HepG2 (cell line): ENCODE measurements at regions not wholly inside any gene's neighbourhood (a gene's known extent, or its start where the extent isn't known, plus 50 kb on each side); places are given as distances from the start of the nearest gene placed in this dataset.

ENCODE experiments used
- ATAC-seq: fragments of 200-7000 bp; cut with Tn5 transposase; 3 replicates; pipeline ENCODE4 v1.9.1; 2020; ENCODE audit warnings: mild to moderate bottlenecking, moderate library complexity
- BruUV-seq: library from RNA; stranded (reverse); fragments of 400-500 nt; replicated peaks from 2 replicates; lab custom pipeline; 2021; lab: Mats Ljungman, UMichigan
- CTCF ChIA-PET: fragments of 300-600 bp; formaldehyde crosslinking; extraction: SDS; loops from one replicate; lab custom pipeline; 2021; ENCODE audit warnings: low total read pairs, inconsistent platforms, low intra/inter-chr PET ratio; lab: Yijun Ruan, JAX
- POLR2A ChIA-PET: fragments of 350-600 bp; sonication (Branson Sonifier 250); formaldehyde crosslinking; loops from one replicate; lab custom pipeline; 2020; ENCODE audit warnings: antibody characterized with exemption, inconsistent platforms; lab: Yijun Ruan, JAX
- DNase-seq: peaks from one replicate; pipeline ENCODE4 v3.0.0-alpha.2; 2015; ENCODE audit warnings: low spot score
- FAIRE-seq: peaks from 3 replicates; lab custom pipeline; 2011; peaks lifted over from hg19 to GRCh38; lab: Jason Lieb, UNC
- H2AFZ ChIP-seq: one replicate; pipeline ENCODE4 v1.6.1; 2011; ENCODE audit warnings: low read length, inconsistent platforms
- H3K27ac ChIP-seq: fragments of 300-600 bp; 3 replicates; pipeline ENCODE4 v1.8.0; 2011; ENCODE audit warnings: mixed run types, mild to moderate bottlenecking, mixed read lengths, low read length, inconsistent platforms; ENCODE audit not compliant: insufficient read depth; ENCODE audit errors: extremely low read length
- H3K27me3 ChIP-seq, 2 experiments: fragments of 200-600 bp in 1 of 2; 2 replicates in 1 of 2; 3 replicates in 1 of 2; pipeline versions ENCODE4 v1.6.0 to v1.8.0; 2011; ENCODE audit warnings: low read length in 2 of 2, mild to moderate bottlenecking in 2 of 2, moderate library complexity in 2 of 2, inconsistent platforms in 1 of 2; ENCODE audit not compliant: insufficient read depth in 2 of 2, control insufficient read depth in 1 of 2
- H3K36me3 ChIP-seq, 2 experiments: fragments of 200-600 bp in 1 of 2; replicated peaks in 1 of 2; 2 replicates in 1 of 2; 3 replicates in 1 of 2; pipeline versions ENCODE4 v1.5.1 to v1.8.0; 2011; ENCODE audit warnings: low read length in 2 of 2, inconsistent platforms in 1 of 2; ENCODE audit not compliant: insufficient read depth in 2 of 2, control insufficient read depth in 1 of 2
- H3K4me1 ChIP-seq: 2 replicates; pipeline ENCODE4 v1.5.1; 2012; ENCODE audit warnings: low read length, inconsistent platforms; ENCODE audit not compliant: insufficient read depth
- H3K4me2 ChIP-seq: 2 replicates; pipeline ENCODE4 v1.6.0; 2011; ENCODE audit warnings: low read depth, low read length, inconsistent platforms
- H3K4me3 ChIP-seq, 3 experiments: fragments of 200-600 bp in 1 of 3; sonication (generic), shearing (Covaris generic) in 1 of 3; replicated peaks in 1 of 3; 2 replicates each; pipeline ENCODE4 v1.5.1; 2011 to 2016; ENCODE audit warnings: low read length in 3 of 3, inconsistent platforms in 2 of 3, low read depth in 2 of 3, mild to moderate bottlenecking in 2 of 3, control low read depth in 1 of 3, mixed read lengths in 1 of 3; ENCODE audit not compliant: insufficient read depth in 1 of 3
- H3K79me2 ChIP-seq: one replicate; pipeline ENCODE4 v1.6.1; 2011; ENCODE audit warnings: low read length, inconsistent platforms; ENCODE audit not compliant: insufficient read depth
- H3K9ac ChIP-seq: 2 replicates; pipeline ENCODE4 v1.6.0; 2011; ENCODE audit warnings: mild to moderate bottlenecking, low read depth, low read length, inconsistent platforms; ENCODE audit not compliant: insufficient read depth
- H3K9me3 ChIP-seq: 2 replicates; pipeline ENCODE4 v1.5.1; 2012; ENCODE audit warnings: mild to moderate bottlenecking, low read length
- H4K20me1 ChIP-seq: 2 replicates; pipeline ENCODE4 v1.6.0; 2011; ENCODE audit warnings: inconsistent platforms, mild to moderate bottlenecking, low read length, moderate library complexity; ENCODE audit not compliant: insufficient read depth
- BCLAF1 ChIP-seq: fragments of 450-650 bp; IDR thresholded peaks from 2 replicates; pipeline ENCODE4 v1.6.1; 2017; ENCODE audit warnings: mild to moderate bottlenecking
- CENPX ChIP-seq: sonication (generic); formaldehyde crosslinking; IDR thresholded peaks from 2 replicates; pipeline ENCODE4 v1.9.0; 2021; ENCODE audit warnings: mild to moderate bottlenecking, missing genetic modification reagents, moderate library complexity
- DDIT3 ChIP-seq: sonication (generic); formaldehyde crosslinking; IDR thresholded peaks from 2 replicates; pipeline ENCODE4 v1.4.0; 2020; ENCODE audit warnings: mild to moderate bottlenecking, missing genetic modification reagents
- FOXO4 ChIP-seq: sonication (generic); formaldehyde crosslinking; conservative IDR thresholded peaks from 2 replicates; pipeline ENCODE4 v1.8.1; 2023; ENCODE audit warnings: missing genetic modification reagents
- GZF1 ChIP-seq: sonication (generic); formaldehyde crosslinking; IDR thresholded peaks from 2 replicates; pipeline ENCODE4 v1.5.1; 2020; ENCODE audit warnings: mild to moderate bottlenecking, missing genetic modification reagents
- HNRNPUL1 ChIP-seq: fragments of 200-400 bp; formaldehyde crosslinking; IDR thresholded peaks from 2 replicates; pipeline ENCODE4 v1.6.1; 2017; ENCODE audit warnings: low read depth, mild to moderate bottlenecking, low read length, moderate library complexity
- KDM3A ChIP-seq: IDR thresholded peaks from 2 replicates; pipeline ENCODE4 v1.6.1; 2018; ENCODE audit warnings: low read depth, missing compliant biosample characterization
- NCOA2 ChIP-seq: sonication (generic); formaldehyde crosslinking; IDR thresholded peaks from 2 replicates; pipeline ENCODE4 v1.8.0; 2022; ENCODE audit warnings: inconsistent platforms
- NFIC ChIP-seq: IDR thresholded peaks from 2 replicates; pipeline ENCODE4 v1.6.1; 2012; ENCODE audit warnings: mild to moderate bottlenecking, low read length, inconsistent platforms
- ZNF282 ChIP-seq: fragments of 450-650 bp; IDR thresholded peaks from 2 replicates; pipeline ENCODE4 v1.6.1; 2018; ENCODE audit not compliant: partially characterized antibody
- ZNF317 ChIP-seq: sonication (generic); formaldehyde crosslinking; IDR thresholded peaks from 2 replicates; pipeline ENCODE4 v1.5.0; 2020; ENCODE audit warnings: mild to moderate bottlenecking, missing genetic modification reagents
- ZNF383 ChIP-seq: sonication (generic); formaldehyde crosslinking; IDR thresholded peaks from 2 replicates; pipeline ENCODE4 v1.4.0; 2020; ENCODE audit warnings: missing genetic modification reagents, mild to moderate bottlenecking, borderline replicate concordance
- ZNF550 ChIP-seq: sonication (generic); formaldehyde crosslinking; IDR thresholded peaks from 2 replicates; pipeline ENCODE4 v1.4.0; 2020; ENCODE audit warnings: mild to moderate bottlenecking, missing genetic modification reagents, borderline replicate concordance
- ZNF775 ChIP-seq: sonication (generic); formaldehyde crosslinking; IDR thresholded peaks from 2 replicates; pipeline ENCODE4 v1.4.0; 2020; ENCODE audit warnings: missing genetic modification reagents, mild to moderate bottlenecking, moderate library complexity, borderline replicate concordance
- WGBS: methylation state at CpG from one replicate; pipeline ENCODE4 v1.1.6; 2017; ENCODE audit warnings: low lambda C conversion rate; 5-methylcytosine and 5-hydroxymethylcytosine counted together
- in situ Hi-C: cut with HindIII; loops from 2 replicates; pipeline ENCODE4 v1.10.0; 2017; ENCODE audit warnings: low pct_unique_long_range_greater_than_20kb; ENCODE audit not compliant: extremely low pct_ligation_motif_present
- intact Hi-C: fragments of 100-400 bp; cut with micrococcal nuclease; formaldehyde crosslinking; loops from one replicate; pipeline ENCODE4 v1.10.0; 2022; ENCODE audit not compliant: unreplicated experiment
- TF ChIP-seq, protein P1 (sequence below): sonication (generic); formaldehyde crosslinking; IDR thresholded peaks from 2 replicates; pipeline ENCODE4; 2020; ENCODE audit warnings: missing genetic modification reagents, mild to moderate bottlenecking, borderline replicate concordance
- TF ChIP-seq, protein P2 (sequence below): sonication (generic); formaldehyde crosslinking; IDR thresholded peaks from 2 replicates; pipeline ENCODE4 v1.8.0; 2022; ENCODE audit warnings: mild to moderate bottlenecking, missing genetic modification reagents, moderate library complexity

- no peak for TF ChIP-seq GZF1
- TF ChIP-seq BCLAF1 = no peak
- no peak for TF ChIP-seq ZNF550
- TF ChIP-seq ZNF317 = no peak
These were observed 501.9 kb downstream of the INHBA start (continued) for GRCh38 chr7:41201021-41201420.

DNA sequence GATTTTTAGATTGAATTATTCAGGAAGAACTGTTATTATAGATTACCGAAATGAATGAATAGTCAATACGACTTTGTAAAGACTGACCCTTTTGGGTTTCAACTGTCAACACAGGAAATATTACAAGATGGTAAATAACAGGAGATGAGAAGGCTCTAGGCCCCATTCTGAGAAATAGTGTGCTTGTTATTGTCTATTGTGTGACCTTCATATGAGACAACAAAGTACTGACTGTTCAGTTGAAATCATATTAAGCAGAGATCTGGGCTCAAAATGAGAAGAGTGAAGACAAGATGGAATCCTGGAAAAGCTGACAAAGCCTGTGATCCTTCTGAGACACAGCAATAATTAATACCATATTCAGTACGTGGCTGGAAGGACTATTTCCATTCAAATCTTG, 503.8 kb downstream of the INHBA start:
- in situ Hi-C loops (no loop called here), intact Hi-C loops (no loop called here)
- Histone ChIP-seq H3K9ac (no peak overlapping the region), H3K4me3 (no peak overlapping the region), H3K4me1 (no peaks in the 10 kb centered on the region), H3K36me3 (no peaks in the 10 kb centered on the region), H2AFZ (no peak overlapping the region), H3K27me3 (no peaks in the 10 kb centered on the region), H3K4me2 (no peak overlapping the region), H3K27ac (no peak overlapping the region), H4K20me1 (no peaks in the 10 kb centered on the region), H3K79me2 (no peaks in the 10 kb centered on the region), H3K9me3 (no peaks in the 10 kb centered on the region)
- ChIA-PET CTCF (no interaction called here), POLR2A (no interaction called here)
- no TSS peak for BruUV-seq
- ATAC-seq (no peak), FAIRE-seq (no peak), DNase-seq (no peak)
- WGBS = 50% methylated on average over 3 of the region's 3 CpGs
- TF ChIP-seq ZNF383 (CRISPR knock-in tag) = no peak
- TF ChIP-seq, protein P1, sequence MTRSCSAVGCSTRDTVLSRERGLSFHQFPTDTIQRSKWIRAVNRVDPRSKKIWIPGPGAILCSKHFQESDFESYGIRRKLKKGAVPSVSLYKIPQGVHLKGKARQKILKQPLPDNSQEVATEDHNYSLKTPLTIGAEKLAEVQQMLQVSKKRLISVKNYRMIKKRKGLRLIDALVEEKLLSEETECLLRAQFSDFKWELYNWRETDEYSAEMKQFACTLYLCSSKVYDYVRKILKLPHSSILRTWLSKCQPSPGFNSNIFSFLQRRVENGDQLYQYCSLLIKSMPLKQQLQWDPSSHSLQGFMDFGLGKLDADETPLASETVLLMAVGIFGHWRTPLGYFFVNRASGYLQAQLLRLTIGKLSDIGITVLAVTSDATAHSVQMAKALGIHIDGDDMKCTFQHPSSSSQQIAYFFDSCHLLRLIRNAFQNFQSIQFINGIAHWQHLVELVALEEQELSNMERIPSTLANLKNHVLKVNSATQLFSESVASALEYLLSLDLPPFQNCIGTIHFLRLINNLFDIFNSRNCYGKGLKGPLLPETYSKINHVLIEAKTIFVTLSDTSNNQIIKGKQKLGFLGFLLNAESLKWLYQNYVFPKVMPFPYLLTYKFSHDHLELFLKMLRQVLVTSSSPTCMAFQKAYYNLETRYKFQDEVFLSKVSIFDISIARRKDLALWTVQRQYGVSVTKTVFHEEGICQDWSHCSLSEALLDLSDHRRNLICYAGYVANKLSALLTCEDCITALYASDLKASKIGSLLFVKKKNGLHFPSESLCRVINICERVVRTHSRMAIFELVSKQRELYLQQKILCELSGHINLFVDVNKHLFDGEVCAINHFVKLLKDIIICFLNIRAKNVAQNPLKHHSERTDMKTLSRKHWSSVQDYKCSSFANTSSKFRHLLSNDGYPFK (CRISPR knock-in tag) = no peak
- TF ChIP-seq NCOA2 = no peak
- TF ChIP-seq ZNF775 (CRISPR knock-in tag) = no peak
- TF ChIP-seq ZNF282 = no peak
- TF ChIP-seq NFIC = no peak
- TF ChIP-seq KDM3A (CRISPR knock-in tag) = no peak
- no peak for TF ChIP-seq DDIT3 (CRISPR knock-in tag)
- TF ChIP-seq CENPX (CRISPR knock-in tag) = no peak
- no peak for TF ChIP-seq HNRNPUL1
- TF ChIP-seq, protein P2, sequence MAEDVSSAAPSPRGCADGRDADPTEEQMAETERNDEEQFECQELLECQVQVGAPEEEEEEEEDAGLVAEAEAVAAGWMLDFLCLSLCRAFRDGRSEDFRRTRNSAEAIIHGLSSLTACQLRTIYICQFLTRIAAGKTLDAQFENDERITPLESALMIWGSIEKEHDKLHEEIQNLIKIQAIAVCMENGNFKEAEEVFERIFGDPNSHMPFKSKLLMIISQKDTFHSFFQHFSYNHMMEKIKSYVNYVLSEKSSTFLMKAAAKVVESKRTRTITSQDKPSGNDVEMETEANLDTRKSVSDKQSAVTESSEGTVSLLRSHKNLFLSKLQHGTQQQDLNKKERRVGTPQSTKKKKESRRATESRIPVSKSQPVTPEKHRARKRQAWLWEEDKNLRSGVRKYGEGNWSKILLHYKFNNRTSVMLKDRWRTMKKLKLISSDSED (CRISPR knock-in tag) = no peak
- no peak for TF ChIP-seq FOXO4 (CRISPR knock-in tag)
